ENCODE measurements at regions not wholly inside any gene's neighbourhood (a gene's known extent, or its start where the extent isn't known, plus 50 kb on each side); places are given as distances from the start of the nearest gene placed in this dataset.

DNA sequence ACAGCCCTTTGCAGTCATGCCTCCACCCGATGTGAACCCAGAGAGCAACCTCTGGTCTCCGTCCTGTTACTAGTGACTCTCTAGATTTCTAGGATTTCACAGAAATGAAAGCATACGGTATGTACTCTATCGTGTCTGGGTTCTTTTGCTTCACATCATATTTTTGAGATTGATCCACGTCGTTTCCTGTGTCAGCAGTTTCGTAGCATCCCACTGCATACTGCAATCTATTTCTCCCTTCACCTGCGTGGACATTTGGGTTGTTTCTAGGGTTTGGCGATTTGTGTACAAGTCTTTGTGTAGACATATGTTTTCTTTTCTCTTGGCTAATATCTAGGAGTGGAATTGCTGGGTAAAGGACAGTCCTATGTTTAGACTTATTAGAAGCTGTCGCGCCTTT, 119.8 kb upstream of the PCBD1 start:
- no peaks in the 10 kb centered on the region for H3K9me3 Mint-ChIP-seq (ENCODE audit: low read depth, unreplicated experiment)
- no peak overlapping the region for H3K27ac Mint-ChIP-seq (ENCODE audit: unreplicated experiment)
- no peaks in the 10 kb centered on the region for H3K4me1 Mint-ChIP-seq (ENCODE audit: low read depth, unreplicated experiment)
- peaks cover 100% of the 10 kb centered on the region for H3K27me3 Mint-ChIP-seq (ENCODE audit: unreplicated experiment)
- H3K4me3 Mint-ChIP-seq (ENCODE audit: low read depth, unreplicated experiment): no peak overlapping the region
- intact Hi-C loops (cut with micrococcal nuclease; ENCODE audit: unreplicated experiment): no loop called here
- CTCF ChIA-PET: no interaction called here
- no peak for DNase-seq
- BruUV-seq (replicated peaks): no TSS peak
- TF ChIP-seq, protein P1, sequence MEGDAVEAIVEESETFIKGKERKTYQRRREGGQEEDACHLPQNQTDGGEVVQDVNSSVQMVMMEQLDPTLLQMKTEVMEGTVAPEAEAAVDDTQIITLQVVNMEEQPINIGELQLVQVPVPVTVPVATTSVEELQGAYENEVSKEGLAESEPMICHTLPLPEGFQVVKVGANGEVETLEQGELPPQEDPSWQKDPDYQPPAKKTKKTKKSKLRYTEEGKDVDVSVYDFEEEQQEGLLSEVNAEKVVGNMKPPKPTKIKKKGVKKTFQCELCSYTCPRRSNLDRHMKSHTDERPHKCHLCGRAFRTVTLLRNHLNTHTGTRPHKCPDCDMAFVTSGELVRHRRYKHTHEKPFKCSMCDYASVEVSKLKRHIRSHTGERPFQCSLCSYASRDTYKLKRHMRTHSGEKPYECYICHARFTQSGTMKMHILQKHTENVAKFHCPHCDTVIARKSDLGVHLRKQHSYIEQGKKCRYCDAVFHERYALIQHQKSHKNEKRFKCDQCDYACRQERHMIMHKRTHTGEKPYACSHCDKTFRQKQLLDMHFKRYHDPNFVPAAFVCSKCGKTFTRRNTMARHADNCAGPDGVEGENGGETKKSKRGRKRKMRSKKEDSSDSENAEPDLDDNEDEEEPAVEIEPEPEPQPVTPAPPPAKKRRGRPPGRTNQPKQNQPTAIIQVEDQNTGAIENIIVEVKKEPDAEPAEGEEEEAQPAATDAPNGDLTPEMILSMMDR (IDR thresholded peaks at IDR 0.05; ENCODE audit: unreplicated experiment): no peak
- H3K36me3 Mint-ChIP-seq (ENCODE audit: insufficient read depth, unreplicated experiment): no peaks in the 10 kb centered on the region

- intact Hi-C loops (cut with micrococcal nuclease; ENCODE audit: unreplicated experiment): no loop called here
- CTCF ChIA-PET: no interaction called here
- H3K4me3 Mint-ChIP-seq (ENCODE audit: low read depth, unreplicated experiment): no peak overlapping the region
- H3K27me3 Mint-ChIP-seq (ENCODE audit: unreplicated experiment): peaks cover 100% of the 10 kb centered on the region
- DNase-seq: no peak
- no peaks in the 10 kb centered on the region for H3K36me3 Mint-ChIP-seq (ENCODE audit: insufficient read depth, unreplicated experiment)
- H3K4me1 Mint-ChIP-seq (ENCODE audit: low read depth, unreplicated experiment): no peaks in the 10 kb centered on the region
- no peaks in the 10 kb centered on the region for H3K9me3 Mint-ChIP-seq (ENCODE audit: low read depth, unreplicated experiment)
- BruUV-seq (replicated peaks): no TSS peak
- TF ChIP-seq, protein P1 (IDR thresholded peaks at IDR 0.05; ENCODE audit: unreplicated experiment): no peak
- no peak overlapping the region for H3K27ac Mint-ChIP-seq (ENCODE audit: unreplicated experiment)
Observed at GRCh38 chr10:71009126-71009525, 120.8 kb upstream of the PCBD1 start.

- H3K27me3 Mint-ChIP-seq (ENCODE audit: unreplicated experiment): peaks cover 100% of the 10 kb centered on the region
- CTCF ChIA-PET: interaction anchor here (0.6 kb wide), 1 partner anchor 1239 kb away, joined by 5 read pairs; no protein-coding TSS in a partner anchor
- intact Hi-C loops (cut with micrococcal nuclease; ENCODE audit: unreplicated experiment): no loop called here
- no peak overlapping the region for H3K27ac Mint-ChIP-seq (ENCODE audit: unreplicated experiment)
- TF ChIP-seq, protein P1 (IDR thresholded peaks at IDR 0.05; ENCODE audit: unreplicated experiment): no peak
- no peak overlapping the region for H3K4me3 Mint-ChIP-seq (ENCODE audit: low read depth, unreplicated experiment)
- no peaks in the 10 kb centered on the region for H3K9me3 Mint-ChIP-seq (ENCODE audit: low read depth, unreplicated experiment)
- BruUV-seq (replicated peaks): no TSS peak
- no peak for DNase-seq
- no peaks in the 10 kb centered on the region for H3K36me3 Mint-ChIP-seq (ENCODE audit: insufficient read depth, unreplicated experiment)
- H3K4me1 Mint-ChIP-seq (ENCODE audit: low read depth, unreplicated experiment): no peaks in the 10 kb centered on the region
Observed at GRCh38 chr10:71010730-71011129, 122.4 kb upstream of the PCBD1 start.

GRCh38 chr10:71011141-71011540, 122.8 kb upstream of the PCBD1 start:
- Mint-ChIP-seq H3K27me3 (ENCODE audit: unreplicated experiment) (peaks cover 100% of the 10 kb centered on the region), H3K36me3 (ENCODE audit: insufficient read depth, unreplicated experiment) (no peaks in the 10 kb centered on the region), H3K27ac (ENCODE audit: unreplicated experiment) (no peak overlapping the region), H3K9me3 (ENCODE audit: low read depth, unreplicated experiment) (no peaks in the 10 kb centered on the region), H3K4me3 (ENCODE audit: low read depth, unreplicated experiment) (no peak overlapping the region), H3K4me1 (ENCODE audit: low read depth, unreplicated experiment) (no peaks in the 10 kb centered on the region)
- intact Hi-C loops (cut with micrococcal nuclease; ENCODE audit: unreplicated experiment): no loop called here
- CTCF ChIA-PET: interaction anchor here (0.6 kb wide), 2 partner anchors 70 to 1239 kb away, joined by 5 read pairs; no protein-coding TSS in a partner anchor
- TF ChIP-seq, protein P1 (IDR thresholded peaks at IDR 0.05; ENCODE audit: unreplicated experiment): no peak
- DNase-seq: no peak
- BruUV-seq (replicated peaks): no TSS peak

All from Calu3 (cell line).